Testis (tissue), 2 donors: ENCODE measurements at regions not wholly inside any gene's neighbourhood (a gene's known extent, or its start where the extent isn't known, plus 50 kb on each side); places are given as distances from the start of the nearest gene placed in this dataset.

Experiments
- CTCF ChIP-seq, 3 experiments: fragments of 450-650 bp in 2 of 3; fragments of 200-600 bp in 1 of 3; sonication (generic) in 1 of 3; IDR thresholded peaks; one replicate each; pipeline ENCODE4 v1.5.1; 2016 to 2019; ENCODE audit warnings: antibody characterized with exemption in 3 of 3, mild to moderate bottlenecking in 2 of 3, moderate library complexity in 1 of 3
- POLR2A ChIP-seq: fragments of 450-650 bp; IDR thresholded peaks from one replicate; pipeline ENCODE4 v1.6.1; 2017; ENCODE audit warnings: antibody characterized with exemption, mild to moderate bottlenecking, moderate library complexity

DNA sequence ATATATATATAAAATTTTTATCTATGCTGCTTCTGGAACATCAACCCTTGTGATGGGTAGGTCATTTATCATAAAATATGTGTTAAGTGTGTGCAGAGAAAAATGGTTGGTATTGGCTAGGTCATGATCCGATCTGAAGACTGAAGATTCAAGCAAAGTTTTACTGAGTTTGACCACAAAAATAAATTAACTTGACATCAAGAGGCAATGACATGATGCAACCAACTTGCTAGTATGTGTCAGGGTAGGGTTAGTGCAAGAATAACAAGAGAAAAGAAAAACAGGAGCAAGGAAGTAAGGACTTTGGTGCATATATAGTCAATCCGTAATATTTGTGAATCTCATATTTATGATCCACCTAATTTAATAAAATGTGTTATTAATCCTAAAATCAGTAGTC is 1202.0 kb upstream of the ADGRB3 start:
- TF ChIP-seq POLR2A (no peak), CTCF (IDR thresholded peaks at IDR 0.05) (no peak)
